EH (cell line): ENCODE measurements at regions not wholly inside any gene's neighbourhood (a gene's known extent, or its start where the extent isn't known, plus 50 kb on each side); places are given as distances from the start of the nearest gene placed in this dataset.
"Not testable (repeated sequence)": the region's sequence is repeated elsewhere in the genome, so short reads cannot be mapped to it uniquely, and the experiment has no call there.

ENCODE experiments used
- DNase-seq: peaks from one replicate; pipeline ENCODE4 v3.0.0-alpha.2; 2015; ENCODE audit warnings: low read depth

GRCh38 chr12:22810036-22810435 lies 185.1 kb downstream of the ETNK1 start:
- DNase-seq: no peak

GRCh38 chr12:22812531-22812930 lies 187.6 kb downstream of the ETNK1 start:
- DNase-seq: no peak

GRCh38 chr12:22821985-22822384 lies 197.0 kb downstream of the ETNK1 start:
- peak; percentile 22 for DNase-seq

GRCh38 chr12:22826026-22826425 lies 201.1 kb downstream of the ETNK1 start:
- DNase-seq: no peak

GRCh38 chr12:22826446-22826981 lies 201.5 kb downstream of the ETNK1 start:
- not testable (repeated sequence) for DNase-seq

GRCh38 chr12:22828066-22828465 lies 203.1 kb downstream of the ETNK1 start:
- DNase-seq: no peak

GRCh38 chr12:22835431-22835830 lies 210.5 kb downstream of the ETNK1 start:
- DNase-seq: no peak

- DNase-seq: no peak
Observed at GRCh38 chr12:22850185-22850584, 225.2 kb downstream of the ETNK1 start.

- DNase-seq: no peak
Observed at GRCh38 chr12:22851532-22851931, 226.6 kb downstream of the ETNK1 start.

- DNase-seq: no peak
Observed at GRCh38 chr12:22855456-22855855, 230.5 kb downstream of the ETNK1 start.

- DNase-seq: peak; percentile 50
Observed at GRCh38 chr12:22856178-22856577, 231.2 kb downstream of the ETNK1 start.

- DNase-seq: peak; percentile 31
Observed at GRCh38 chr12:22858849-22859570, 234.0 kb downstream of the ETNK1 start.

- no peak for DNase-seq
Observed at GRCh38 chr12:22860926-22861325, 236.0 kb downstream of the ETNK1 start.

GRCh38 chr12:22865822-22866221 lies 240.9 kb downstream of the ETNK1 start:
- no peak for DNase-seq

GRCh38 chr12:22866406-22866805 lies 241.4 kb downstream of the ETNK1 start:
- no peak for DNase-seq

- DNase-seq: no peak
Observed at GRCh38 chr12:22874151-22874550, 249.2 kb downstream of the ETNK1 start.

GRCh38 chr12:22876262-22876661 lies 251.3 kb downstream of the ETNK1 start:
- DNase-seq: no peak

GRCh38 chr12:22879203-22879602 lies 254.2 kb downstream of the ETNK1 start:
- DNase-seq: no peak

- DNase-seq: no peak
Observed at GRCh38 chr12:22880331-22880730, 255.4 kb downstream of the ETNK1 start.

- no peak for DNase-seq
Observed at GRCh38 chr12:22880807-22881206, 255.8 kb downstream of the ETNK1 start.

GRCh38 chr12:22881878-22882385 lies 257.0 kb downstream of the ETNK1 start:
- DNase-seq: no peak

GRCh38 chr12:22882559-22882958 lies 257.6 kb downstream of the ETNK1 start:
- DNase-seq: no peak

GRCh38 chr12:22893878-22894277 lies 268.9 kb downstream of the ETNK1 start:
- no peak for DNase-seq

GRCh38 chr12:22899184-22899583 lies 274.2 kb downstream of the ETNK1 start:
- no peak for DNase-seq
